Left renal cortex interstitium (tissue), 4 donors: ENCODE measurements at regions not wholly inside any gene's neighbourhood (a gene's known extent, or its start where the extent isn't known, plus 50 kb on each side); places are given as distances from the start of the nearest gene placed in this dataset.
"Not testable (repeated sequence)": the region's sequence is repeated elsewhere in the genome, so short reads cannot be mapped to it uniquely, and the experiment has no call there.

Source experiments
- DNase-seq, 4 donors: peaks; one replicate each; pipeline ENCODE4 v3.0.0-alpha.2; 2013; ENCODE audit warnings: low read depth in 4 of 4, low spot score in 2 of 4, missing footprints in 1 of 4

- DNase-seq, result not testable (repeated sequence)
Observed at GRCh38 chr12:33194389-33194788, 245.2 kb downstream of the SYT10 start.

GRCh38 chr12:33192226-33192625 lies 247.4 kb downstream of the SYT10 start:
- no peak for DNase-seq

GRCh38 chr12:33187409-33187808 lies 252.2 kb downstream of the SYT10 start:
- DNase-seq, result no peak

- no peak for DNase-seq
Observed at GRCh38 chr12:33184161-33184560, 255.5 kb downstream of the SYT10 start.

- DNase-seq, result no peak
Observed at GRCh38 chr12:33182485-33182884, 257.1 kb downstream of the SYT10 start.

GRCh38 chr12:33180918-33181317 lies 258.7 kb downstream of the SYT10 start:
- no peak for DNase-seq

GRCh38 chr12:33166260-33166659 lies 269.7 kb upstream of the PKP2 start:
- not testable (repeated sequence) for DNase-seq

GRCh38 chr12:33156042-33156441 lies 259.5 kb upstream of the PKP2 start:
- DNase-seq, result no peak

GRCh38 chr12:33147292-33147691 lies 250.7 kb upstream of the PKP2 start:
- DNase-seq, result not testable (repeated sequence)

- DNase-seq, result no peak
Observed at GRCh38 chr12:33129500-33129899, 232.9 kb upstream of the PKP2 start.

- DNase-seq, result no peak
Observed at GRCh38 chr12:33125755-33126154, 229.2 kb upstream of the PKP2 start.

GRCh38 chr12:33116284-33116683 lies 219.7 kb upstream of the PKP2 start:
- DNase-seq, result no peak

GRCh38 chr12:33115716-33116115 lies 219.1 kb upstream of the PKP2 start:
- no peak for DNase-seq

- DNase-seq, result no peak
Observed at GRCh38 chr12:33111850-33112249, 215.3 kb upstream of the PKP2 start.

GRCh38 chr12:33107827-33108226 lies 211.2 kb upstream of the PKP2 start:
- not testable (repeated sequence) for DNase-seq

- no peak for DNase-seq
Observed at GRCh38 chr12:33093534-33093933, 197.0 kb upstream of the PKP2 start.

GRCh38 chr12:33087876-33088275 lies 191.3 kb upstream of the PKP2 start:
- DNase-seq, result not testable (repeated sequence)

- not testable (repeated sequence) for DNase-seq
Observed at GRCh38 chr12:33076401-33076800, 179.8 kb upstream of the PKP2 start.

- not testable (repeated sequence) for DNase-seq
Observed at GRCh38 chr12:33075130-33075766, 178.7 kb upstream of the PKP2 start.

GRCh38 chr12:33061844-33062243 lies 165.3 kb upstream of the PKP2 start:
- DNase-seq, result no peak

- DNase-seq, result no peak
Observed at GRCh38 chr12:33054371-33054770, 157.8 kb upstream of the PKP2 start.

- no peak for DNase-seq
Observed at GRCh38 chr12:33052141-33053051, 155.8 kb upstream of the PKP2 start.
